ENCODE measurements at regions not wholly inside any gene's neighbourhood (a gene's known extent, or its start where the extent isn't known, plus 50 kb on each side); places are given as distances from the start of the nearest gene placed in this dataset.
"Not testable (repeated sequence)": the region's sequence is repeated elsewhere in the genome, so short reads cannot be mapped to it uniquely, and the experiment has no call there.

- no peak for DNase-seq (ENCODE audit: low read depth)
Observed at GRCh38 chr2:59180111-59180510, 939.0 kb upstream of the FANCL start.

- DNase-seq (ENCODE audit: low read depth), result no peak
Observed at GRCh38 chr2:59177748-59178147, 936.6 kb upstream of the FANCL start.

- no peak for DNase-seq (ENCODE audit: low read depth)
Observed at GRCh38 chr2:59176737-59177136, 935.6 kb upstream of the FANCL start.

GRCh38 chr2:59174536-59175243 lies 933.6 kb upstream of the FANCL start:
- DNase-seq (ENCODE audit: low read depth), result no peak

- DNase-seq (ENCODE audit: low read depth), result no peak
Observed at GRCh38 chr2:59173325-59173724, 932.2 kb upstream of the FANCL start.

- no peak for DNase-seq (ENCODE audit: low read depth)
Observed at GRCh38 chr2:59171019-59171418, 929.9 kb upstream of the FANCL start.

- DNase-seq (ENCODE audit: low read depth), result no peak
Observed at GRCh38 chr2:59168766-59169165, 927.6 kb upstream of the FANCL start.

GRCh38 chr2:59167514-59167913 lies 926.4 kb upstream of the FANCL start:
- no peak for DNase-seq (ENCODE audit: low read depth)

- not testable (repeated sequence) for DNase-seq (ENCODE audit: low read depth)
Observed at GRCh38 chr2:59157908-59158307, 916.8 kb upstream of the FANCL start.

- no peak for DNase-seq (ENCODE audit: low read depth)
Observed at GRCh38 chr2:59151805-59152204, 910.7 kb upstream of the FANCL start.

- no peak for DNase-seq (ENCODE audit: low read depth)
Observed at GRCh38 chr2:59150217-59150849, 909.2 kb upstream of the FANCL start.

- DNase-seq (ENCODE audit: low read depth), result no peak
Observed at GRCh38 chr2:59149271-59149670, 908.1 kb upstream of the FANCL start.

GRCh38 chr2:59112258-59112657 lies 871.1 kb upstream of the FANCL start:
- DNase-seq (ENCODE audit: low read depth), result no peak

GRCh38 chr2:59096973-59097372 lies 855.8 kb upstream of the FANCL start:
- no peak for DNase-seq (ENCODE audit: low read depth)

- no peak for DNase-seq (ENCODE audit: low read depth)
Observed at GRCh38 chr2:59093571-59093970, 852.4 kb upstream of the FANCL start.

- no peak for DNase-seq (ENCODE audit: low read depth)
Observed at GRCh38 chr2:59084326-59084725, 843.2 kb upstream of the FANCL start.

GRCh38 chr2:59083075-59083828 lies 842.1 kb upstream of the FANCL start:
- DNase-seq (ENCODE audit: low read depth), result no peak

- no peak for DNase-seq (ENCODE audit: low read depth)
Observed at GRCh38 chr2:59082657-59083056, 841.5 kb upstream of the FANCL start.

GRCh38 chr2:59080451-59081181 lies 839.5 kb upstream of the FANCL start:
- DNase-seq (ENCODE audit: low read depth), result no peak

- DNase-seq (ENCODE audit: low read depth), result no peak
Observed at GRCh38 chr2:59077981-59078531, 836.9 kb upstream of the FANCL start.

- no peak for DNase-seq (ENCODE audit: low read depth)
Observed at GRCh38 chr2:59077026-59077725, 836.1 kb upstream of the FANCL start.

Data from CMK (cell line).